ENCODE measurements at regions not wholly inside any gene's neighbourhood (a gene's known extent, or its start where the extent isn't known, plus 50 kb on each side); places are given as distances from the start of the nearest gene placed in this dataset.
"Not testable (repeated sequence)": the region's sequence is repeated elsewhere in the genome, so short reads cannot be mapped to it uniquely, and the experiment has no call there.

DNA sequence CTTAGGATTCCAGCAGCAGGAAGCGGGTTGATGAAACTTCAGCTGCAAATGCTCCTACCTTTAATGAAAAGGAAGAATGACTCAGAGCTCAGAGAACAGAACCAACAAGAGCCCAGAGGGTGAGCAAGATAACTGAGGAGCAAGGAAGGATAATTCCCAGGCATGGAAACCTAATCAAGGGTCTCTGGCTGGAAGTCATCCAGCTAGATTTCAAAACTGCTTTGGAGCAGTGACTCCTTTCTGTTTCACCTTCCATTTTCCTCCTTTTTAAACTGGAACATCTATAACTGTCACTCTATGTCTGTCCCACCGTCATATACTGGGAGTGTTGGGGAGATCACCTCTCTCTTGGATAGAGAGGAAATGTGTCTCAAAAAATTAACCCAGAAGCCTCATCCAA is 148.4 kb upstream of the RAB6C start:
- in situ Hi-C loops (cut with HindIII; ENCODE audit: low pct_ligation_motif_present, low sequenced_read_pairs), result no loop called here
- TF ChIP-seq, protein P1, sequence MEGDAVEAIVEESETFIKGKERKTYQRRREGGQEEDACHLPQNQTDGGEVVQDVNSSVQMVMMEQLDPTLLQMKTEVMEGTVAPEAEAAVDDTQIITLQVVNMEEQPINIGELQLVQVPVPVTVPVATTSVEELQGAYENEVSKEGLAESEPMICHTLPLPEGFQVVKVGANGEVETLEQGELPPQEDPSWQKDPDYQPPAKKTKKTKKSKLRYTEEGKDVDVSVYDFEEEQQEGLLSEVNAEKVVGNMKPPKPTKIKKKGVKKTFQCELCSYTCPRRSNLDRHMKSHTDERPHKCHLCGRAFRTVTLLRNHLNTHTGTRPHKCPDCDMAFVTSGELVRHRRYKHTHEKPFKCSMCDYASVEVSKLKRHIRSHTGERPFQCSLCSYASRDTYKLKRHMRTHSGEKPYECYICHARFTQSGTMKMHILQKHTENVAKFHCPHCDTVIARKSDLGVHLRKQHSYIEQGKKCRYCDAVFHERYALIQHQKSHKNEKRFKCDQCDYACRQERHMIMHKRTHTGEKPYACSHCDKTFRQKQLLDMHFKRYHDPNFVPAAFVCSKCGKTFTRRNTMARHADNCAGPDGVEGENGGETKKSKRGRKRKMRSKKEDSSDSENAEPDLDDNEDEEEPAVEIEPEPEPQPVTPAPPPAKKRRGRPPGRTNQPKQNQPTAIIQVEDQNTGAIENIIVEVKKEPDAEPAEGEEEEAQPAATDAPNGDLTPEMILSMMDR (IDR thresholded peaks at IDR 0.05; ENCODE audit: low read depth, low read length, missing control alignments), result no peak
- Histone ChIP-seq H3K4me3 (ENCODE audit: low read depth, low read length) (no peak overlapping the region), H3K27me3 (replicated peaks) (no peaks in the 10 kb centered on the region), H3K27ac (no peak overlapping the region), H3K36me3 (replicated peaks) (no peaks in the 10 kb centered on the region)
- no peak for DNase-seq

DNA sequence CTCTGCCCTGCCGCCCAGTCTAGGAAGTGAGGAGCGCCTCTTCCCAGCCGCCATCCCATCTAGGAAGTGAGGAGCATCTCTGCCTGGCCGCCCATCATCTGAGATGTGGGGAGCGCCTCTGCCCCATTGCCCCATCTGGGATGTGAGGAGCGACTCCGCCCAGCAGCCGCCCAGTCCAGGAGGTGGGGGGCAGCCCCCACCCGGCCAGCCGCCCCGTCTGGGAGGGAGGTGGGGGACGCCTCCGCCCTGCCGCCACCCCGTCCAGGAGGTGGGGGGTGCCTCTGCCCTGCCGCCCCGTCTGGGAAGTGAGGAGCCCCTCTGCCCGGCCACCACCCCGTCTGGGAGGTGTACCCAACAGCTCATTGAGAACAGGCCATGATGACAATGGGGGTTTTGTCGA is 146.0 kb upstream of the RAB6C start:
- H3K27ac ChIP-seq; H3K4me3 ChIP-seq (ENCODE audit: low read depth, low read length); H3K36me3 ChIP-seq (replicated peaks); in situ Hi-C loops (cut with HindIII; ENCODE audit: low pct_ligation_motif_present, low sequenced_read_pairs); H3K27me3 ChIP-seq (replicated peaks); DNase-seq: not testable (repeated sequence)

DNA sequence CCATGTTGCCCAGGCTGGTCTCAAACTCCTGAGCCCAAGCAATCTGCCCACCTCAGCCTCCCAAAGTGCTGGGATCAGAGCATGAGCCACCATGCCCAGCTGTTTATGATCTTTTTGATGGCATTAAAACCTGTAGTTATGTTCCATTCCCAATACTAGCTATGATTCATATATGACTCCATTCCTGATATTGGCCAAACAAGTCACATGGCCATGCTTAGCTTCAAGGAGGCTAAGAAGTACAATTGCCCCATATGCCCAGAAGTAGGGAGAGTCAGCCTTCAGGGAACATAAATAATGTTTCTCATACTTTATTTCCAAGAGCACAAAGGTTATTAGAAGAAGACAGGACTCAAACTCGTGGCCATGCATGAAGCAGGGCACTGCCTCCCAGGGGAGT is 132.4 kb upstream of the RAB6C start:
- H3K27me3 ChIP-seq (replicated peaks), result no peaks in the 10 kb centered on the region
- TF ChIP-seq, protein P1 (IDR thresholded peaks at IDR 0.05; ENCODE audit: low read depth, low read length, missing control alignments), result no peak
- in situ Hi-C loops (cut with HindIII; ENCODE audit: low pct_ligation_motif_present, low sequenced_read_pairs), result no loop called here

DNA sequence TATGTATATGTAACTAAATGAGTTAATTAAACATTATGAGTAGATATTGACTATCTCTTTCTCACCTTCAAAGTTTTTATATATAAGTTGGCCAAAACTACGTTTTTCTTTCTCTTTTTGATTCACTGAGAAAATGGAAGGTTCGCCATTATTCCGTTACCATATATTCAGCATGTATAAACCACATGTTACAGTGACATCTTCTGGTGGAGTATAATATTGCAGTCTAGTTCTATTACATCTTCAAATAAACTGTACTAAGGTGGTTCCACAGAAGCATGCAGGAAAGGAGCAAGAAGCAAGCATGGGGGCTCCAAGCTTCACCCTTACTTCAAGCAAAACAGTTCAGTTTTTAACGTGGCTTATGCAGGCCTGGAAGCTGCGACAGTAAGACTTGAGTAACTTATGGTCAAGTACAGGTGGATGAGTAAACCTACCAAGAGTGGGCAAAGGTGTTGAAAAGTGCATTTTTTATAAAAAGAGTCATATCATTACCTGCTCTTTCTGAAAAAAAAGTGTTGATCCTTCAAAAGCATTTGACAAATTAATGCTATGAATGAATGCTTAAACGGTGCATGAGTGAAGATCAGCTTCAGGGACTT is 129.8 kb upstream of the RAB6C start:
- Histone ChIP-seq H3K36me3 (replicated peaks) (no peaks in the 10 kb centered on the region), H3K4me3 (ENCODE audit: low read depth, low read length) (no peak overlapping the region), H3K27me3 (replicated peaks) (no peaks in the 10 kb centered on the region), H3K27ac (no peak overlapping the region)
- in situ Hi-C loops (cut with HindIII; ENCODE audit: low pct_ligation_motif_present, low sequenced_read_pairs), result no loop called here
- TF ChIP-seq, protein P1 (IDR thresholded peaks at IDR 0.05; ENCODE audit: low read depth, low read length, missing control alignments), result peak; percentile 49
- DNase-seq, result no peak

More for the DNA sequence above, 132.4 kb upstream of the RAB6C start:
- Histone ChIP-seq H3K27ac (no peak overlapping the region), H3K4me3 (ENCODE audit: low read depth, low read length) (no peak overlapping the region), H3K36me3 (replicated peaks) (no peaks in the 10 kb centered on the region)
- DNase-seq, result no peak

DNA sequence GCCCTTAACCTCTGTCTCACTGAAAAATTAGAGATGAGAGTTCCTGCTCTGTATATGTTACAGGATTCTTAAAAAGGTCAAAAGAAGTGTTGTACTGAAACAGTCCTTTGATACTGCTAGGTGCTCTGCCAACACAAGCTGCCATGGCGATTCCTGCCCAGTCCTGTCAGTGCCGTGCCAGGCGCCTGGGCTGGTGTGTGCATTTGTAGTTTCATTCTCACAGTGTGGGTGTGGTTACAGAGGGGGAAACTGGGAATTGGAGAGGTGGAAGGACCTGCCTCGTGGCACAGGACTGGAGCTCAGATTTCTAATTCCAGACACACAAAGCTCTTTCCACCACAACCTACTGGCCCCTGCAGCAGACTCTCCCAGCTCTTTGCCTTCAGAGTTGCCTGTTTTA is 122.3 kb upstream of the RAB6C start:
- Histone ChIP-seq H3K27ac (no peak overlapping the region), H3K27me3 (replicated peaks) (no peaks in the 10 kb centered on the region), H3K36me3 (replicated peaks) (no peaks in the 10 kb centered on the region), H3K4me3 (ENCODE audit: low read depth, low read length) (no peak overlapping the region)
- in situ Hi-C loops (cut with HindIII; ENCODE audit: low pct_ligation_motif_present, low sequenced_read_pairs), result no loop called here
- DNase-seq, result no peak
- TF ChIP-seq, protein P1 (IDR thresholded peaks at IDR 0.05; ENCODE audit: low read depth, low read length, missing control alignments), result no peak

DNA sequence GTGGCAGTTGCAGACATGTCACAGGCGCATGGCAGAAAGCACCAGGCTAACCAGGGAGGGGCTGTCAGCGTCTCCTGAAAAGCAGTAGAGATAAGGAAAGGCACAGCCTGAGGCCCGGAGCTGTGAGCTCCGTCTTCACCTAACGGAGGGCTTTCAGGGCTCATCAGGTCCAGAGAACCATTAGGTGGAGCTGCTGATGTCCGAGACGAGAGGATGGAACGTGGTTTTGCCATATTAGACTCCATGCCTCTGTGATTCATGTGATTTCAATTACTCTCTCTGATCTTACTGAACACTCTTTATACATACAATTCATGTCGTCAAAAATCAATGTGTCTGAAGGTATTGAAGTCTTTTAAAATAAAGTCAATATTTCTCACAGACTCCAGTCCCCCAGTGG is 120.3 kb upstream of the RAB6C start:
- TF ChIP-seq, protein P1 (IDR thresholded peaks at IDR 0.05; ENCODE audit: low read depth, low read length, missing control alignments), result no peak
- Histone ChIP-seq H3K27ac (no peak overlapping the region), H3K36me3 (replicated peaks) (no peaks in the 10 kb centered on the region), H3K4me3 (ENCODE audit: low read depth, low read length) (no peak overlapping the region), H3K27me3 (replicated peaks) (no peaks in the 10 kb centered on the region)
- in situ Hi-C loops (cut with HindIII; ENCODE audit: low pct_ligation_motif_present, low sequenced_read_pairs), result no loop called here
- DNase-seq, result no peak

Measured in brain microvascular endothelial cell (primary cell).